A172 (cell line): ENCODE measurements at regions not wholly inside any gene's neighbourhood (a gene's known extent, or its start where the extent isn't known, plus 50 kb on each side); places are given as distances from the start of the nearest gene placed in this dataset.
A peak's percentile ranks its signal among the peaks of the same experiment; 100 is the strongest.

Experiments
- DNase-seq: peaks from one replicate; pipeline ENCODE4 v3.0.0-alpha.2; 2015; ENCODE audit warnings: low spot score

DNA sequence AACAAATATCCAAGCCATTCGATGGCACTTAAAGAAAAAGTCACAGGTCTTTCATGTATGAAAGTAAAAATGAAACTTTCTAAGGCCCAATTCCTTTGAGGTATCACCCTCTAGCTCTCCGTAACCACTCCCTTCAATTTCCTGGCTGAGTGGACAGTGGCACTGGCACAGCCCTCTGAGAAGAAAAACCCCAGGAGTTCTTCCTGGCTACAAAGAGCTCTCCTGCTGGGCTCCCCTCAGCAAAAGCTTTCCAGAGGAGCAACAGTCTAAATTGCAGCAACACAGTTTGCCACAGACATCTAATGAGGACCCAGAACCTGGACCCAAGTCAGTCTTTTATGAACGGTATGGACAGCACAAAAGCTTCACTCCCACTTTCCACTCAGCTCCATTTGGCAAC, 71.8 kb downstream of the FUNDC1 start:
- DNase-seq, result no peak

DNA sequence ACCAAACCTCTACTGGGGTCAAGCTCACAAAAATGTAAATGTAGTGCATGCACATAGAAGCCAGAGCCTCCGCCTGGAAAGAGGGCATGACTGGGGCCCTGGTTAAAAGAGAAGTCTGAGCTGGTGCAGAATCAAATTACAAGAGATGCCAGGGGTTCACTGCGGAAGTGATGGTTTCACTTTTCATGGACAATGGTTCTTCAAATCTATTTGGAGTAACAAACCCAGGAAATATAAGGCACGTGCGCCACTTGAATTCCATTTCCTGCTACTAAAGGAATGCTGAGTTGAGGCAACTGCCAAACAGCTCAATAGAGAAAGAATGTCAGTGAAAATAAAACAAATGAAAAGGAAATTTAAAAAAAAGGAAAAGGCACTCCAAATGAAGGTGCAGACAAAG, 79.8 kb downstream of the FUNDC1 start:
- DNase-seq, result peak; percentile 14

GRCh38 chrX:44459501-44459900, 83.2 kb downstream of the FUNDC1 start:
- DNase-seq, result no peak

GRCh38 chrX:44456685-44457084, 86.0 kb downstream of the FUNDC1 start:
- DNase-seq, result no peak

DNA sequence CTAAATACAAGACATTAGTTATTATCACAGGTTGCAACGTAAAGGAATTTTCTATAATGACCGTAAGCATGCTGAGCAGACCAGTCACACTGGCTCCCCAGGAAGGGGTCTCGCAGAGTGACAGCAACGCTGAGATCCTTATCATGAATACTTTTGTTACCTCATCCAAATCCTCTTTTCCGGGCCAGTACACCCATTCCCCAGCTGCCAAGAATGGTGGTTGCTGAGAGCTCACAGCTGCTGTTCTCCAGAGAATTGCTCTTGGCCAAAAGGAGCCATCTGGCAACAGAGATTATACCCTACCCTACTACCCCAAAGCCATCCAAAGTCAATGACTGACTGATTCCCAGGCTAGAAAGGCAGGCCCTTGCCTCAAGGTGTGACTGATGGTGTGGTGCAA, 91.6 kb downstream of the FUNDC1 start:
- no peak for DNase-seq

GRCh38 chrX:44447214-44447613, 95.4 kb downstream of the FUNDC1 start:
- DNase-seq, result no peak

GRCh38 chrX:44440006-44440405, 96.5 kb upstream of the EFHC2 start:
- no peak for DNase-seq

- no peak for DNase-seq
These were observed 95.8 kb upstream of the EFHC2 start for GRCh38 chrX:44439242-44439794.

GRCh38 chrX:44435047-44435446, 91.6 kb upstream of the EFHC2 start:
- DNase-seq, result no peak

GRCh38 chrX:44433556-44433955, 90.1 kb upstream of the EFHC2 start:
- DNase-seq, result no peak

DNA sequence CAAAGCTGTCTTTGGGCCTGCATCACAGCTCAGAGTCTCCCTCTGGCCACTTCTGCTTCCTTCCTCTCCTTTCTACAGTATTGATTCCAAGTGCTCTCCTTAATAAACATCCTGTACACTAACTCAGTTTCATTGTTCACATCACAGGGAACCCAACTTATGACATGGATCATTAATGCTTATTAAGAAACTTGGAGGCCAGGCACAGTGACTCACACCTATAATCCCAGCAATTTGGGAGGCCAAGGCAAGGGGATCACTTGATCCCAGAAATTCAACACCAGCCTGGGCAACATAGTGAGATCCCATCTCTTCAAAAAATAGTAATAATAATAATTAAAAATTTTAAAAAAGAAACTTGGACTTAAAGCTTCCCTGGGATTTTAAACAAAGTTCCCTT, 89.2 kb upstream of the EFHC2 start:
- no peak for DNase-seq

DNA sequence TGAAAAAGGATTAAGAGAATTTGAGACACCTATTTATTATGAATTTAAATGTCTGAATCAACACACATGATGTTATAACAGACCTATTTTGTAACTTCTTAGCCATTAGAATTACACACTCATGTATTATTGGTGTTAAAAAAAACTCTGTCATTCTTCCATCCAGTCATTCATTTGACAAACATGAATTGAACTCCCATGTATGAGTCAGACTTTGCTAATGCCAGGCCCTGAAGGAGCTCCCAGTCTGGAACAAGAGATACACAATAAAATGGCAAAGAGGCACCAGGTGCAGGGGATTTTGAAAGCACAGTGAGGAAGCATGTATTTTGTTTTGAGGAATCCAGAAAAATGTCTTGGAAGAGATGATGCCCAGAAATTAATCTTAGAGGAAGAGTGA, 87.7 kb upstream of the EFHC2 start:
- peak; percentile 32 for DNase-seq

DNA sequence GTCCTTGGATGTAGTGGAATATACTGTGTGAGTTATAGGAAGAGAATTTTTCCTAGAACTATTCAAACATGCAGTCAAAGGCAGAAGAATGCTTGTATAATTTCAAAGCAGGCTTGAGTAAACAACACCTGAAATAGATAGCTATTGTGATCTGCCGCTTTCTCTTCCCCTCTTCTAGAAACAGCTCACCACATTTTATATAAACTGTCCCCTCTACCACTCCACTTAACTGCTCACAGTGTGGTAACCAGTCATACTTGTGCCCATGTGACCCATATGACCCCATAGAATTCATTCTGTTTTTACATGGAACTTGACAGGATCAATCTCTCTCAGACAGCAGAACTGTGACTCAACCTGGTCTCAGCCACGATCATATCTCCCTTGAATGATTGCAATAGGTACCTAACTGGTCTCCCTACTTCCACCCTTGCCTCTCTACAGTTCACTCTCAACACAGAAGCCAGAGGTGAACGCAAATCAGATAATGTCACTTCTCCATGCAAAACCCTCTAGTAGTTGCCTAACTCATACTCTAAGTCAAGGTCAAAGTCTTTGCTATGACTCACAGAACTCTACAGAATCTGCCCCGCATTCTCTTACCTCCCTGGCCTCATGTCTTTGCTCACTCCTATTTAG, 85.6 kb upstream of the EFHC2 start:
- DNase-seq, result no peak

GRCh38 chrX:44422631-44423030, 79.2 kb upstream of the EFHC2 start:
- no peak for DNase-seq

GRCh38 chrX:44415639-44416386, 72.3 kb upstream of the EFHC2 start:
- no peak for DNase-seq

DNA sequence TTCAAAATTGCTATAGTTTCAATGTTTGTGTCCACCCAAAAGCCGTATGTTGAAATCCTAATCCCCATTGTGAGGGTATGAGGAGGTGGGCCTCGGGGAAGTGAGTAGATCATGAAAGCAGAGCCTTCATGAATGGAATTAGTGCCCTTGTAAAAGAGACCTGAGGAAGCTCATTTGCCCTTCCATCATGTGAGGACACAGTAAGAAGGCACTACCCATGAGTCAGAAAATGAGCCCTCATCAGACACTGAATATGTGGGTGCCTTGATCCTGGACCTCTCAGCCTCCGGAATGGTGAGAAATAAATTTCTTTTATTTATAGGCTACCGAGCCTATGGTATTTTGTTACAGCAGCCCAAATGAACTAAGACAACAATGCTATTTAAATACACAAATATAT, 57.7 kb upstream of the EFHC2 start:
- no peak for DNase-seq

DNA sequence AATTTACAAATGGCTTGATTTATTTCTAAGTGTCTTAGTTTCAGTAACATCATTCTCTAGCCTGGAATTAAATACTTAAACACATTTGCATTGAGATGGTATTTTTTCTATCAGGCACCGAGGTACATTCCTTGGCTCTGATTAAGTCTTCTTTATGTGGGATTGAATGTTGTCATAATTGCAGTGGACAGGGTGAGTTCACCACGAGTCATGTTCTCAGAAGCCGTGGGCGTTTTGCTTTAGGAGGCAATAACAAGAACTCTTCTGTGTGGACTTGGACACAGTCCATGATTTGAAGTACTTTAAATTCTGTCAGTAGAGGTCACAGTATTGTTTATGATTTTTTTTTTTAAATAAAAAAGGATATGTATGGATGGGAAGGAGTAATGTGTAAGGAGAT, 57.1 kb upstream of the EFHC2 start:
- peak; percentile 62 for DNase-seq

DNA sequence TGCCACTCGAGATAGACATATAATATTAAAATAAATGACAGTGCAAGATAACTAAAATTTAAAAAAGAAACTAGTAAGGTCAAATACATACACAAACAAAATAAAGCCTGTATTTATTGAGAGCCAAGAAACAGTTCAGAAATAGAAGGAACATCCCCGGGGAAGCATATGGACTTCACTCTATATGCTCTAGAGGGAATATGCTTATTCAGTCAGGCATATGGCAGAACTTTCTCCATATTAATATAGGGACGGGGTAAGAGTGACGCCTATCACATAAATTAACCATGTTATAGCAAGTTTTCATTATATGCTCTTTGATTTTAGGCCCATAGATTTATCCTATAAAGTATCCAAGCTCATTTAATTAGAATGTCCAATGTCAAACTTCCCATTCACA, 56.7 kb upstream of the EFHC2 start:
- no peak for DNase-seq
